Lung (tissue), 11 donors: ENCODE measurements at regions not wholly inside any gene's neighbourhood (a gene's known extent, or its start where the extent isn't known, plus 50 kb on each side); places are given as distances from the start of the nearest gene placed in this dataset.
"Not testable (repeated sequence)": the region's sequence is repeated elsewhere in the genome, so short reads cannot be mapped to it uniquely, and the experiment has no call there.

Source experiments
- ATAC-seq: fragments of 200-7000 bp; cut with Tn5 transposase; one replicate; pipeline ENCODE4 v1.9.1; 2020; ENCODE audit warnings: moderate number of reproducible peaks; ENCODE audit not compliant: insufficient read depth, low FRiP score
- DNase-seq, 3 donors: peaks; one replicate each; pipeline ENCODE4 v3.0.0-alpha.2; 2013 to 2017
- H3K27ac ChIP-seq, 2 donors: one replicate each; pipeline ENCODE4 v1.5.1; 2013; ENCODE audit warnings: mild to moderate bottlenecking in 2 of 2, moderate library complexity in 2 of 2, control low read depth in 1 of 2, inconsistent platforms in 1 of 2, low read depth in 1 of 2, low read length in 1 of 2
- H3K27me3 ChIP-seq, 3 donors: one replicate each; pipeline ENCODE4 v1.5.1; 2013; ENCODE audit warnings: low read length in 2 of 3; ENCODE audit not compliant: control insufficient read depth in 3 of 3, insufficient read depth in 3 of 3
- H3K36me3 ChIP-seq, 4 donors: one replicate each; pipeline ENCODE4 v1.5.1; 2013; ENCODE audit warnings: low read length in 4 of 4, mild to moderate bottlenecking in 1 of 4, moderate library complexity in 1 of 4; ENCODE audit not compliant: control insufficient read depth in 4 of 4, insufficient read depth in 4 of 4
- H3K4me1 ChIP-seq, 5 donors: one replicate each; pipeline ENCODE4 v1.5.1; 2013; ENCODE audit warnings: low read length in 5 of 5, mild to moderate bottlenecking in 2 of 5, moderate library complexity in 1 of 5; ENCODE audit not compliant: control insufficient read depth in 5 of 5, insufficient read depth in 5 of 5
- H3K4me3 ChIP-seq: one replicate; pipeline ENCODE4 v1.5.1; 2013; ENCODE audit warnings: mild to moderate bottlenecking, control low read depth, moderate library complexity
- H3K9ac ChIP-seq, 2 donors: one replicate each; pipeline ENCODE4 v1.5.1; 2013; ENCODE audit warnings: low read length in 2 of 2, control low read depth in 1 of 2; ENCODE audit not compliant: insufficient read depth in 1 of 2
- H3K9me3 ChIP-seq, 4 donors: one replicate each; pipeline ENCODE4 v1.5.1; 2013; ENCODE audit warnings: low read length in 3 of 4, mild to moderate bottlenecking in 1 of 4, moderate library complexity in 1 of 4; ENCODE audit not compliant: control insufficient read depth in 4 of 4, insufficient read depth in 3 of 4
- CTCF ChIP-seq: IDR thresholded peaks from 2 replicates; pipeline ENCODE4 v1.5.1; 2012; ENCODE audit warnings: mild to moderate bottlenecking; ENCODE audit errors: control extremely low read depth, extremely low read depth
- WGBS, 2 donors: extraction: QIAGEN DNeasy Blood & Tissue Kit; methylation state at CpG; one replicate each; pipeline ENCODE4 v1.1.7; 2013; 5-methylcytosine and 5-hydroxymethylcytosine counted together
- donor health status: control.
- donor health status: control.
- donor health status: Bipolar disorder and iron deficiency.
- donor health status: healthy.
- donor health status: DM: yes; HTN: yes; CAD: no.

- Histone ChIP-seq H3K27ac (no peak overlapping the region), H3K9me3 (peaks cover 0 to 3% (median 0%) of the 10 kb centered on the region in 4 donors), H3K36me3 (no peaks in the 10 kb centered on the region), H3K27me3 (no peaks in the 10 kb centered on the region), H3K9ac (no peak overlapping the region), H3K4me1 (no peaks in the 10 kb centered on the region), H3K4me3 (no peak overlapping the region)
- no peak for ATAC-seq
- TF ChIP-seq CTCF = no peak
- WGBS, 2 donors = 83 to 88% methylated on average over 7 of the region's 7 CpGs
- no peak for DNase-seq
Measured at GRCh38 chr9:38125889-38126288, 56.9 kb upstream of the SHB start.

- H3K9ac ChIP-seq, ATAC-seq, H3K9me3 ChIP-seq, H3K36me3 ChIP-seq, DNase-seq, H3K27me3 ChIP-seq, H3K4me3 ChIP-seq, H3K4me1 ChIP-seq, H3K27ac ChIP-seq: not testable (repeated sequence)
- WGBS, 2 donors = 88 to 98% methylated on average over 1 of the region's 1 CpG
Measured at GRCh38 chr9:38123359-38123758, 54.3 kb upstream of the SHB start.

- Histone ChIP-seq H3K4me3 (no peak overlapping the region), H3K9ac (no peak overlapping the region), H3K36me3 (no peaks in the 10 kb centered on the region), H3K27me3 (no peaks in the 10 kb centered on the region), H3K4me1 (peaks cover 0 to 7% (median 0%) of the 10 kb centered on the region in 5 donors), H3K9me3 (peaks cover 0 to 1% (median 0%) of the 10 kb centered on the region in 4 donors), H3K27ac (no peak overlapping the region)
- DNase-seq (no peak), ATAC-seq (no peak)
- TF ChIP-seq CTCF = no peak
- 88 to 89% methylated on average over 6 of the region's 6 CpGs for WGBS, 2 donors
Measured at GRCh38 chr9:38120961-38121360, 51.9 kb upstream of the SHB start.

GRCh38 chr9:38119560-38120236 lies 50.7 kb upstream of the SHB start:
- DNase-seq (no peak), ATAC-seq (no peak)
- Histone ChIP-seq H3K27ac (no peak overlapping the region), H3K9me3 (peaks cover 0 to 1% (median 0%) of the 10 kb centered on the region in 4 donors), H3K9ac (no peak overlapping the region), H3K27me3 (no peaks in the 10 kb centered on the region), H3K4me1 (peaks cover 0 to 7% (median 0%) of the 10 kb centered on the region in 5 donors), H3K36me3 (no peaks in the 10 kb centered on the region), H3K4me3 (no peak overlapping the region)
- WGBS, 2 donors = 68 to 82% methylated on average over 5 of the region's 5 CpGs
- TF ChIP-seq CTCF = no peak
